GM23338 (cell line): ENCODE measurements at regions not wholly inside any gene's neighbourhood (a gene's known extent, or its start where the extent isn't known, plus 50 kb on each side); places are given as distances from the start of the nearest gene placed in this dataset.
A peak's percentile ranks its signal among the peaks of the same experiment; 100 is the strongest.

ENCODE experiments used
- CREB1 ChIP-seq: fragments of 250-450 bp; sonication (Bioruptor Pico); IDR thresholded peaks from 2 replicates; pipeline ENCODE4 v1.5.0; 2020; ENCODE audit warnings: low read depth, mild to moderate bottlenecking, moderate library complexity
- EZH2 ChIP-seq: fragments of 200-600 bp; sonication (generic); IDR thresholded peaks from one replicate; pipeline ENCODE4 v1.8.0; 2017; ENCODE audit warnings: antibody characterized with exemption, mild to moderate bottlenecking, low read depth; ENCODE audit not compliant: unreplicated experiment
- EZH2phosphoT487 ChIP-seq: fragments of 200-600 bp; sonication (generic); IDR thresholded peaks from one replicate; pipeline ENCODE4 v1.8.1; 2018; ENCODE audit warnings: antibody characterized with exemption; ENCODE audit not compliant: unreplicated experiment
- NANOG ChIP-seq: IDR thresholded peaks from 2 replicates; pipeline ENCODE4 v1.6.1; 2016; ENCODE audit warnings: antibody characterized with exemption, borderline replicate concordance
- POLR2AphosphoS5 ChIP-seq: IDR thresholded peaks from 2 replicates; pipeline ENCODE4 v1.6.1; 2016; ENCODE audit warnings: antibody characterized with exemption, low read depth
- REST ChIP-seq: IDR thresholded peaks from one replicate; pipeline ENCODE4 v1.6.1; 2018; ENCODE audit warnings: antibody characterized with exemption; ENCODE audit not compliant: unreplicated experiment
- STAT1 ChIP-seq: IDR thresholded peaks from one replicate; pipeline ENCODE4 v1.6.1; 2016; ENCODE audit warnings: antibody characterized with exemption; ENCODE audit not compliant: unreplicated experiment
- ZNF114 ChIP-seq: fragments of 250-450 bp; sonication (Bioruptor Pico); IDR thresholded peaks from 2 replicates; pipeline ENCODE4 v1.5.0; 2020; ENCODE audit warnings: mild to moderate bottlenecking, moderate library complexity
- TF ChIP-seq, protein P1 (sequence below), 2 experiments: fragments of 200-600 bp in 1 of 2; sonication (generic) in 1 of 2; conservative IDR thresholded peaks; 2 replicates each; pipeline versions ENCODE4 v1.5.1 to v1.6.1; 2016 to 2017; ENCODE audit warnings: antibody characterized with exemption in 2 of 2, low read depth in 2 of 2, mild to moderate bottlenecking in 2 of 2, moderate library complexity in 1 of 2

GRCh38 chr4:98828801-98829200, 100.1 kb downstream of the EIF4E start:
- TF ChIP-seq POLR2AphosphoS5, result no peak
- TF ChIP-seq, protein P1, sequence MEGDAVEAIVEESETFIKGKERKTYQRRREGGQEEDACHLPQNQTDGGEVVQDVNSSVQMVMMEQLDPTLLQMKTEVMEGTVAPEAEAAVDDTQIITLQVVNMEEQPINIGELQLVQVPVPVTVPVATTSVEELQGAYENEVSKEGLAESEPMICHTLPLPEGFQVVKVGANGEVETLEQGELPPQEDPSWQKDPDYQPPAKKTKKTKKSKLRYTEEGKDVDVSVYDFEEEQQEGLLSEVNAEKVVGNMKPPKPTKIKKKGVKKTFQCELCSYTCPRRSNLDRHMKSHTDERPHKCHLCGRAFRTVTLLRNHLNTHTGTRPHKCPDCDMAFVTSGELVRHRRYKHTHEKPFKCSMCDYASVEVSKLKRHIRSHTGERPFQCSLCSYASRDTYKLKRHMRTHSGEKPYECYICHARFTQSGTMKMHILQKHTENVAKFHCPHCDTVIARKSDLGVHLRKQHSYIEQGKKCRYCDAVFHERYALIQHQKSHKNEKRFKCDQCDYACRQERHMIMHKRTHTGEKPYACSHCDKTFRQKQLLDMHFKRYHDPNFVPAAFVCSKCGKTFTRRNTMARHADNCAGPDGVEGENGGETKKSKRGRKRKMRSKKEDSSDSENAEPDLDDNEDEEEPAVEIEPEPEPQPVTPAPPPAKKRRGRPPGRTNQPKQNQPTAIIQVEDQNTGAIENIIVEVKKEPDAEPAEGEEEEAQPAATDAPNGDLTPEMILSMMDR (conservative IDR thresholded peaks at IDR 0.05; ENCODE audit: low read depth in 2 of 2), result peak; percentile 46 to 66
- TF ChIP-seq NANOG, result no peak
- TF ChIP-seq EZH2phosphoT487, result no peak
- TF ChIP-seq REST, result no peak
- TF ChIP-seq EZH2, result no peak
- no peak for TF ChIP-seq STAT1
- TF ChIP-seq ZNF114, result no peak
- TF ChIP-seq CREB1 (CRISPR knock-in tag), result no peak
